Neural cell (in vitro differentiated cells): ENCODE measurements at regions not wholly inside any gene's neighbourhood (a gene's known extent, or its start where the extent isn't known, plus 50 kb on each side); places are given as distances from the start of the nearest gene placed in this dataset.

Experiments
- H2AFZ ChIP-seq: fragments of 200-600, 300-800 bp; sonication (generic), shearing (Covaris generic); 2 replicates; pipeline ENCODE4 v1.6.0; 2014; ENCODE audit warnings: low read depth, mild to moderate bottlenecking, antibody characterized with exemption, low read length, moderate library complexity
- H3F3A ChIP-seq: fragments of 200-600 bp; shearing (Covaris generic); 2 replicates; pipeline ENCODE4 v1.6.1; 2016; ENCODE audit warnings: mild to moderate bottlenecking, moderate library complexity, mixed read lengths, antibody characterized with exemption, low read length; ENCODE audit not compliant: insufficient read depth, poor library complexity, severe bottlenecking
- H3K27ac ChIP-seq: fragments of 200-600, 300-800 bp; sonication (generic), shearing (Covaris generic); 2 replicates; pipeline ENCODE4 v1.5.1; 2014; ENCODE audit warnings: mild to moderate bottlenecking, low read length, moderate library complexity
- H3K27me3 ChIP-seq: fragments of 300-800, 200-600 bp; sonication (generic), shearing (Covaris generic); 2 replicates; pipeline ENCODE4 v1.6.0; 2014; ENCODE audit warnings: mild to moderate bottlenecking, low read depth, low read length, moderate library complexity; ENCODE audit not compliant: insufficient read depth
- H3K36me3 ChIP-seq: fragments of 300-800, 200-600 bp; sonication (generic), shearing (Covaris generic); 2 replicates; pipeline ENCODE4 v1.5.1; 2014; ENCODE audit warnings: mild to moderate bottlenecking, antibody characterized with exemption, low read length, moderate library complexity; ENCODE audit not compliant: insufficient read depth
- H3K4me2 ChIP-seq: fragments of 300-800, 200-600 bp; sonication (generic), shearing (Covaris generic); 2 replicates; pipeline ENCODE4 v1.6.0; 2014; ENCODE audit warnings: mild to moderate bottlenecking, low read length
- H3K4me3 ChIP-seq: fragments of 300-800, 200-600 bp; sonication (generic), shearing (Covaris generic); 2 replicates; pipeline ENCODE4 v1.5.1; 2014; ENCODE audit warnings: mild to moderate bottlenecking, low read length, moderate library complexity
- H3K79me2 ChIP-seq: fragments of 200-600 bp; shearing (Covaris generic); replicated peaks from 2 replicates; pipeline ENCODE4 v1.6.0; 2014; ENCODE audit warnings: mild to moderate bottlenecking, low read length, moderate library complexity; ENCODE audit not compliant: insufficient read depth
- H3K9ac ChIP-seq: fragments of 300-800, 200-600 bp; sonication (generic), shearing (Covaris generic); 2 replicates; pipeline ENCODE4 v1.6.1; 2016; ENCODE audit warnings: mild to moderate bottlenecking, low read length, mixed read lengths
- H3K9me2 ChIP-seq: fragments of 200-600 bp; shearing (Covaris generic); 2 replicates; pipeline ENCODE4 v1.6.1; 2016; ENCODE audit warnings: mild to moderate bottlenecking, low read length, mixed read lengths; ENCODE audit not compliant: insufficient read depth
- H3K9me3 ChIP-seq: fragments of 200-600, 300-800 bp; sonication (generic), shearing (Covaris generic); 2 replicates; pipeline ENCODE4 v1.6.1; 2016; ENCODE audit warnings: mild to moderate bottlenecking, mixed run types, low read length, moderate library complexity, mixed read lengths
- H4K20me1 ChIP-seq: fragments of 200-600 bp; shearing (Covaris generic); 2 replicates; pipeline ENCODE4 v1.6.1; 2016; ENCODE audit warnings: mild to moderate bottlenecking, mixed run types; ENCODE audit not compliant: insufficient read depth
- CTCF ChIP-seq: fragments of 450-650 bp; IDR thresholded peaks from 2 replicates; pipeline ENCODE4 v1.5.1; 2014; ENCODE audit warnings: antibody characterized with exemption, mild to moderate bottlenecking, moderate library complexity; ENCODE audit not compliant: poor library complexity, severe bottlenecking
- EP300 ChIP-seq: fragments of 450-650 bp; conservative IDR thresholded peaks from 2 replicates; pipeline ENCODE4 v1.6.1; 2014; ENCODE audit warnings: antibody characterized with exemption, mild to moderate bottlenecking, moderate library complexity; ENCODE audit not compliant: poor library complexity, severe bottlenecking
- EZH2 ChIP-seq: fragments of 200-600, 300-800 bp; shearing (Covaris generic), sonication (generic); IDR thresholded peaks from 2 replicates; pipeline ENCODE4 v1.6.1; 2014; ENCODE audit warnings: antibody characterized with exemption, low read length, borderline replicate concordance, mild to moderate bottlenecking; ENCODE audit not compliant: insufficient read depth, poor library complexity, severe bottlenecking
- MXI1 ChIP-seq: fragments of 450-650 bp; conservative IDR thresholded peaks from 2 replicates; pipeline ENCODE4 v1.6.1; 2014; ENCODE audit warnings: antibody characterized with exemption, mild to moderate bottlenecking; ENCODE audit not compliant: poor library complexity, severe bottlenecking
- RAD21 ChIP-seq: fragments of 450-650 bp; conservative IDR thresholded peaks from 2 replicates; pipeline ENCODE4 v1.6.1; 2014; ENCODE audit warnings: antibody characterized with exemption, mild to moderate bottlenecking, moderate library complexity
- REST ChIP-seq: IDR thresholded peaks from 2 replicates; pipeline ENCODE4 v1.6.1; 2012; ENCODE audit warnings: borderline replicate concordance
- SMC3 ChIP-seq: fragments of 450-650 bp; conservative IDR thresholded peaks from 2 replicates; pipeline ENCODE4 v1.6.1; 2014; ENCODE audit warnings: antibody characterized with exemption, mild to moderate bottlenecking, moderate library complexity; ENCODE audit not compliant: poor library complexity
- TAF1 ChIP-seq: IDR thresholded peaks from 2 replicates; pipeline ENCODE4 v1.6.1; 2012; ENCODE audit warnings: low read depth

- H3K79me2 ChIP-seq, result no peaks in the 10 kb centered on the region
- no peaks in the 10 kb centered on the region for H4K20me1 ChIP-seq
- H3K9me3 ChIP-seq, result no peaks in the 10 kb centered on the region
- no peak overlapping the region for H2AFZ ChIP-seq
- H3K27ac ChIP-seq, result no peak overlapping the region
- no peaks in the 10 kb centered on the region for H3K36me3 ChIP-seq
- H3K27me3 ChIP-seq, result no peaks in the 10 kb centered on the region
- H3F3A ChIP-seq, result no peaks in the 10 kb centered on the region
- peak; percentile 60 for TF ChIP-seq RAD21
- peak; percentile 49 for TF ChIP-seq CTCF
- TF ChIP-seq EP300, result no peak
- TF ChIP-seq SMC3, result peak; percentile 59
- H3K4me3 ChIP-seq, result no peak overlapping the region
- H3K9me2 ChIP-seq, result no peaks in the 10 kb centered on the region
- H3K9ac ChIP-seq, result no peak overlapping the region
- no peak overlapping the region for H3K4me2 ChIP-seq
These were observed 169.2 kb upstream of the PLXNC1 start for GRCh38 chr12:93979189-93979588.

GRCh38 chr12:93980711-93981110 is 167.7 kb upstream of the PLXNC1 start:
- Histone ChIP-seq H3K27ac (no peak overlapping the region), H3K9me2 (no peaks in the 10 kb centered on the region), H3K27me3 (no peaks in the 10 kb centered on the region), H3K9me3 (no peaks in the 10 kb centered on the region), H3K4me3 (no peak overlapping the region), H2AFZ (no peak overlapping the region), H3K36me3 (no peaks in the 10 kb centered on the region), H3K79me2 (no peaks in the 10 kb centered on the region), H3K4me2 (no peak overlapping the region), H3F3A (no peaks in the 10 kb centered on the region), H4K20me1 (no peaks in the 10 kb centered on the region), H3K9ac (no peak overlapping the region)
- TF ChIP-seq REST, result no peak
- no peak for TF ChIP-seq MXI1
- no peak for TF ChIP-seq EZH2
- no peak for TF ChIP-seq CTCF
- TF ChIP-seq EP300, result no peak
- TF ChIP-seq TAF1, result no peak
- no peak for TF ChIP-seq RAD21
- no peak for TF ChIP-seq SMC3
